Activated naive CD4-positive, alpha-beta T cell treated with anti-CD3 and anti-CD28 coated beads for 36 hours (primary cell): ENCODE measurements at regions not wholly inside any gene's neighbourhood (a gene's known extent, or its start where the extent isn't known, plus 50 kb on each side); places are given as distances from the start of the nearest gene placed in this dataset.
"Not testable (repeated sequence)": the region's sequence is repeated elsewhere in the genome, so short reads cannot be mapped to it uniquely, and the experiment has no call there.

Experiments
- CTCF ChIA-PET: fragments of 350-600 bp; sonication (Branson Sonifier 250); formaldehyde crosslinking; loops from one replicate; lab custom pipeline; 2021; ENCODE audit warnings: antibody characterized with exemption; lab: Charles Lee
- DNase-seq: peaks from one replicate; pipeline ENCODE4 v3.0.0-alpha.2; 2020
- H3K27ac Mint-ChIP-seq: one replicate; pipeline ENCODE4 v1.8.0; 2021; ENCODE audit warnings: mild to moderate bottlenecking, mixed read lengths
- H3K27me3 Mint-ChIP-seq: one replicate; pipeline ENCODE4 v1.8.0; 2021; ENCODE audit warnings: low read depth, mixed read lengths
- H3K36me3 Mint-ChIP-seq: one replicate; pipeline ENCODE4 v1.8.0; 2021; ENCODE audit warnings: low read depth, mixed read lengths
- H3K4me1 Mint-ChIP-seq: one replicate; pipeline ENCODE4 v1.8.0; 2021; ENCODE audit warnings: low read depth, mixed read lengths
- H3K4me3 Mint-ChIP-seq: one replicate; pipeline ENCODE4 v1.8.0; 2021; ENCODE audit warnings: mild to moderate bottlenecking, moderate library complexity, mixed read lengths
- H3K9me3 Mint-ChIP-seq: one replicate; pipeline ENCODE4 v1.8.0; 2021; ENCODE audit warnings: mixed read lengths
- intact Hi-C: fragments of 100-400 bp; cut with micrococcal nuclease; formaldehyde crosslinking; loops from one replicate; pipeline ENCODE4 v1.15.1; 2023

GRCh38 chr1:30525971-30526651 is 197.3 kb downstream of the MATN1 start:
- Mint-ChIP-seq H3K36me3 (no peaks in the 10 kb centered on the region), H3K27me3 (peaks cover 20% of the 10 kb centered on the region), H3K9me3 (no peaks in the 10 kb centered on the region), H3K4me1 (no peaks in the 10 kb centered on the region), H3K4me3 (no peak overlapping the region), H3K27ac (no peak overlapping the region)
- intact Hi-C loops = no loop called here
- CTCF ChIA-PET = no interaction called here
- DNase-seq = no peak

DNA sequence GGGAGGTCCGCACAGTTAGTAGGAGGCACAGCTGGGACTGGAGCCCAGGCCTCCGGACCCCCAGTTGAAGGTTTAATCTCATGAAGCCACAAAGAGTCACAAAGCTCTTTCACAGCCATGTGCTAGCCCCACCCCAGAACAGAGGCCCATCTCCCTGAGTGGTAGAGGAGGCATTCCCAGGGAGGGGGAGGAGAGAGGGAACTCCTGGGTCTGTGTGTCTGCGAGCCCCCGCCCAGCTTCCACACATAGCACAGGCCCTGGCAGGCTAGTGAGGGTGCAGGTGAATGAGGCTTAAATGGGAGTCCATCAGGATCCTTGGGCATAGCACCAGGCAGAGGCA is 197.8 kb downstream of the MATN1 start:
- Mint-ChIP-seq H3K9me3 (no peaks in the 10 kb centered on the region), H3K27ac (no peak overlapping the region), H3K27me3 (peaks cover 20% of the 10 kb centered on the region), H3K4me1 (no peaks in the 10 kb centered on the region), H3K36me3 (no peaks in the 10 kb centered on the region), H3K4me3 (no peak overlapping the region)
- DNase-seq = no peak
- CTCF ChIA-PET = no interaction called here
- intact Hi-C loops = no loop called here

GRCh38 chr1:30524840-30525617 is 198.4 kb downstream of the MATN1 start:
- H3K4me3 Mint-ChIP-seq = no peak overlapping the region
- no peaks in the 10 kb centered on the region for H3K4me1 Mint-ChIP-seq
- intact Hi-C loops = no loop called here
- no peaks in the 10 kb centered on the region for H3K36me3 Mint-ChIP-seq
- no peak for DNase-seq
- no peak overlapping the region for H3K27ac Mint-ChIP-seq
- no peaks in the 10 kb centered on the region for H3K9me3 Mint-ChIP-seq
- H3K27me3 Mint-ChIP-seq = peaks cover 20% of the 10 kb centered on the region
- CTCF ChIA-PET = interaction anchor here (0.7 kb wide), 1 partner anchor 14 kb away, joined by 3 read pairs; no protein-coding TSS in a partner anchor

DNA sequence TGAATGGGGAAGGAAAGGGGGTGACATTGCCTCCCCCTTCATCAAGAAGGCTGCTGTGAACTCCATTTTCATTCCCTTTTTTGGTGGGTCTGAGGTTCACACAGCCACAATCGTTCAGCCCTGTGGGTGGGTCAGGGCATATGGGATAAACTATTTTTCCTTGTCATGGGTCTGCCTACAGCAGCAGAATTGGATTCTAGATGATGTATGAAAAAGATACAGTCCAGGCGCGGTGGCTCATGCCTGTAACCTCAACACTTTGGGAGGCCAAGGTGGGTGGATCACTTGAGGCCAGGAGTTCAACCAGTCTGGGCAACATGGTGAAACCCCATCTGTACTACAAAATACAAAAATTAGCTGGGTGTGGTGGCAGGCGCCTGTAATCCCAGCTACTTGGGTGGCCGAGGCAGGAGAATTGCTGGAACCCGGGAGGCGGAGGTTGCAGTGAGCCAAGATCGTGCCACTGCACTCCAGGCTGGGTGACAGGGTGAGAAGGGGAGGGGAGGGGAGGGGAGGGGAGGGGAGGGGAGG is 199.3 kb downstream of the MATN1 start:
- H3K27me3 Mint-ChIP-seq = peaks cover 20% of the 10 kb centered on the region
- CTCF ChIA-PET, H3K27ac Mint-ChIP-seq, intact Hi-C loops, H3K9me3 Mint-ChIP-seq, H3K36me3 Mint-ChIP-seq, H3K4me3 Mint-ChIP-seq, H3K4me1 Mint-ChIP-seq, DNase-seq: not testable (repeated sequence)

DNA sequence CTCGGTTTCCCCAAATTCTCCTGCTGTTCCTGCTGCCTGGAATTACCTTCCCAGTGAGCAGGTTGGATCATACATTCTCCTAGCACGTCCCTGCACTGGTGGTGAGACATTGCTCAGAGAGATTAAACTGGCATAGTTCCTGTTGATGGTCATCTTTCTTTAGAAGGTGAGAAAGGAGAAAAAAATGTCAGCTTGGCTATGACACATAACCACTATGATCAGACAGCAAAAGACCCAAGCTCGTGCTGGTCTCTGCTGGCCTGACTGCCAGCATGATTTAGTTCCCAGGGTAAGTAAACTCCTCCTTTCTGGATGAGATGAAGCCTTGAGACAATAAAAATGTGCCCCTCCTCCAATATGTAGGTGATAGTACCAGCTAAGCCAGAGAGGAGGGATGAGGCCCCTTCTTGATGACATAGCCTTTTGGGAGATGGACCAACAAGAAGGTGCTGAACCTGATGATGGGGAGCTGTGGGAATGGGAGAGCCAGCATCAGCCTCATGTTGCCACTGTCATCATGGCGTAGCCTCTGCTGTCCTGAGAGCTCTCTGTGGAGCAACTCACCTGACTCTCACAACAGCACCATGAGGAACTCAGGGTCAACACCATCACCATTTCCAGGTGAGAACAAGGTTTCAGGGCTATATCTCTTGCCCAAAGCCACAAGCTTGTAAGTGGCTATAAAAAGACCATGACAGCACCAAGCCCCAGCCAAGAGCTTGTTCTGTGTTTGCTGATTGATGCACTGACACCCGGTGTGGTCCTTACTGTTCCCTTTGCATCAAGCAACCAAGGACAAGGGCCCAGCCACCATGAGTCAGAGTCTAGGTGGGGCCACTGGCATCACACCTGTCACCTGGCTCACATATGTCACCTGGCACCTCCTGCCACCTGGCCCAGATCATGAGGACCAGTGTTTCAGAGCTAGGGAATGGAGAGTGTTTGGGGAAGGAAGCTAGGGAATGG is 200.0 kb downstream of the MATN1 start:
- no peak for DNase-seq
- Mint-ChIP-seq H3K27ac (no peak overlapping the region), H3K9me3 (no peaks in the 10 kb centered on the region), H3K27me3 (peaks cover 20% of the 10 kb centered on the region), H3K4me1 (no peaks in the 10 kb centered on the region), H3K4me3 (no peak overlapping the region), H3K36me3 (no peaks in the 10 kb centered on the region)
- CTCF ChIA-PET = no interaction called here
- intact Hi-C loops = no loop called here

GRCh38 chr1:30522031-30523004 is 201.1 kb downstream of the MATN1 start:
- no peaks in the 10 kb centered on the region for H3K36me3 Mint-ChIP-seq
- CTCF ChIA-PET = no interaction called here
- H3K27ac Mint-ChIP-seq = no peak overlapping the region
- intact Hi-C loops = no loop called here
- no peak for DNase-seq
- H3K4me1 Mint-ChIP-seq = no peaks in the 10 kb centered on the region
- no peaks in the 10 kb centered on the region for H3K9me3 Mint-ChIP-seq
- H3K27me3 Mint-ChIP-seq = peaks cover 20% of the 10 kb centered on the region
- H3K4me3 Mint-ChIP-seq = no peak overlapping the region

DNA sequence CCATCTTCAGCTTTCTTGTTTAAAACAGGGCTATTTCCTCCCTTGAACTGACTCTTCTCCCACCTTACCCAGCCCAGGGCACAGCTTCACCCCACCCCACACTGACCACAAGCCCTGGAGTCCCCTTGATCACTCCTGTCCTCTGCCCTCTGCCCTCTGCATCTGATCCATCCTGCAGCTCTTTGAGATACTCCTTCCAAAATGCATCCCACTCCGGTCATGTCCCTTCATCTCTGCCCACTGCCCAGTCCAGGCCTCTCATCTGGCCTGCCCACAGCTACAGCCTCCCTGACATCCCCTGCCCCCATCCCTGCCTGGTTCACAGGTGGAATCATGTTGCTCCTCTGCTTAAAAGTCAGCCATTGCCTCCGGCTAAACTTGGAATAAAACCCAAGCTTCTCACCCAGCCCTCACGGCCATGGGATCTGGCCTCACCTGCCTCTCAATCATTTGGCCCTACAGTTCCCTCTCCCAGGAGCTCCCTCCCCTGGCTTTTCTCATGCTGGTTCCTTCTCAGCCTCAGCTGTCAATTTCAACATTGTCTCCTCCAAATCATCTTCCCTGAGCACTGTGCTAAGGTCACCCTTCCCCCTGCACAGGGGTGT is 202.0 kb downstream of the MATN1 start:
- no peaks in the 10 kb centered on the region for H3K9me3 Mint-ChIP-seq
- H3K36me3 Mint-ChIP-seq = no peaks in the 10 kb centered on the region
- peaks cover 20% of the 10 kb centered on the region for H3K27me3 Mint-ChIP-seq
- CTCF ChIA-PET = no interaction called here
- intact Hi-C loops = no loop called here
- no peak overlapping the region for H3K27ac Mint-ChIP-seq
- no peak for DNase-seq
- no peak overlapping the region for H3K4me3 Mint-ChIP-seq
- no peaks in the 10 kb centered on the region for H3K4me1 Mint-ChIP-seq

- Mint-ChIP-seq H3K4me1 (no peaks in the 10 kb centered on the region), H3K27ac (no peak overlapping the region), H3K9me3 (no peaks in the 10 kb centered on the region), H3K27me3 (peaks cover 17% of the 10 kb centered on the region), H3K4me3 (no peak overlapping the region), H3K36me3 (no peaks in the 10 kb centered on the region)
- no peak for DNase-seq
- intact Hi-C loops = no loop called here
- CTCF ChIA-PET = no interaction called here
Measured at GRCh38 chr1:30520476-30520875, 202.9 kb downstream of the MATN1 start.

DNA sequence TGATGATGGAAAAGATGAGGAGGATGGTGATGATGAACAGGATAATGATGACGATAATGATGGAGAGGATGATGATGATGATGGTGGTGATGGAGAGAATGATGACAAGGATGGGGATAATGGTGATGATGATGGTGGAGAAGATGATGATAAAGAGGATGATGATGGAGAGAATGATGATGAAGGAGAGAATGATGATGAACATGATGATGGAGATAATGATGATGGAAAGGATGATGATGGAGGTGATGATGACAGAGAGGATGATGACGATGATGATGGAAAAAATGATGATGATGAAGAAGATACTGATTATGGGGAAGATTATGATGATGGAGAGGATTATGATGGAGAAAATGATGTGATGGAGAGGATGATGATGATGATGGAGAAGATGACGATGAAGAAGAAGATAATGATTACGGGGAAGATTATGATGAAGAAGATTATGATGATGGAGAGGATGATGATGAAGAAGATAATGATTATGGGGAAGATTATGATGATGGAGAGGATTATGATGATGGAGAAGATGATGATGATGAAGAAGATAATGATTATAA is 204.1 kb downstream of the MATN1 start:
- Mint-ChIP-seq H3K27me3 (peaks cover 13% of the 10 kb centered on the region), H3K4me1 (no peaks in the 10 kb centered on the region), H3K4me3 (no peak overlapping the region), H3K36me3 (no peaks in the 10 kb centered on the region), H3K27ac (no peak overlapping the region), H3K9me3 (no peaks in the 10 kb centered on the region)
- no peak for DNase-seq
- intact Hi-C loops = no loop called here
- CTCF ChIA-PET = no interaction called here

- H3K27me3 Mint-ChIP-seq = peaks cover 13% of the 10 kb centered on the region
- no peaks in the 10 kb centered on the region for H3K4me1 Mint-ChIP-seq
- H3K36me3 Mint-ChIP-seq = no peaks in the 10 kb centered on the region
- no peaks in the 10 kb centered on the region for H3K9me3 Mint-ChIP-seq
- no peak for DNase-seq
- intact Hi-C loops = no loop called here
- no peak overlapping the region for H3K27ac Mint-ChIP-seq
- CTCF ChIA-PET = no interaction called here
- no peak overlapping the region for H3K4me3 Mint-ChIP-seq
Measured at GRCh38 chr1:30518696-30519095, 204.7 kb downstream of the MATN1 start.

DNA sequence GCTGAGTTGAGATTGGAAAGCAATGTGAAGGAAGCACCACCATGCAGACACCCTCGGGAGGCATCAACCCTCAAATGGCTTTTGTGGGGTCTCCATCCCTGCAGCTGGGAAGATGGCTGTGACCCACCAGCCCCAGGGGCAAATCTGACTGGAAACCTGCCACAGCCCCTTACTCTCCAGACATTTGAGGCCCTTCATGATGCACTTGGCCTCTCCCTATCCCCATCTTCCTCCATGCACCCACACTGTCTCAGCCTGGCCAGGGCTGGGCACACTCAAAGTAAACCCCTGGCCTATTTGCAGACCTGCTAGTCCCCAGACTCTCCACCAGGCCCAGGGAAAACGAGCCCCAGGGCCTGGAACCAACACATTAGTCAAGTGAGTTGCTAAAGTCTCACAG is 205.2 kb downstream of the MATN1 start:
- H3K9me3 Mint-ChIP-seq = no peaks in the 10 kb centered on the region
- no peak overlapping the region for H3K4me3 Mint-ChIP-seq
- peaks cover 9% of the 10 kb centered on the region for H3K27me3 Mint-ChIP-seq
- H3K4me1 Mint-ChIP-seq = no peaks in the 10 kb centered on the region
- no peak overlapping the region for H3K27ac Mint-ChIP-seq
- intact Hi-C loops = no loop called here
- no peaks in the 10 kb centered on the region for H3K36me3 Mint-ChIP-seq
- no peak for DNase-seq
- CTCF ChIA-PET = no interaction called here
